ENCODE measurements at regions not wholly inside any gene's neighbourhood (a gene's known extent, or its start where the extent isn't known, plus 50 kb on each side); places are given as distances from the start of the nearest gene placed in this dataset.

DNA sequence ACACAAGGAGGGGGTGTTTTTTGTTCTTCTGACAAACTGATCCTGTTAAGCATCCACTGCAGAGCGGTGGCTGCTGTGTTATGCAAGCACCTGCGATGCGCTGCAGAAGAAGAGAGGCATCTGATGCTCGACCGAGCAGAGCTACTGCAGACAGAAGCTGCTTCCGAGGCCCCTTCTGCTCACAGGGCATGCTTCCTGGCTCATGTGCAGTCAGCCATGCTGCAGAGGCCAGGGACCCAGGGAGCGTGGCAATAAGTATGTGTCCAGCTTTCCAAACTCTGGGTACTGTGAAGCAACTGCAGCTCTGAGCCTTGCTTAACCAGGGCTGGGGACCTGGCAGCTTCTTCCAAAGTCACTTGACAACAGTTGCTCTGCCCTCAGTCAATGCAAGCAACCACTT, 448.6 kb upstream of the RBFOX1 start:
- Histone ChIP-seq H3K4me3 (ENCODE audit: low read depth, low read length, poor library complexity, severe bottlenecking) (no peak overlapping the region), H3K79me2 (ENCODE audit: insufficient read depth, low read depth, low read length) (no peaks in the 10 kb centered on the region), H2AFZ (ENCODE audit: low read length) (no peak overlapping the region), H3K9me3 (ENCODE audit: low read length) (no peaks in the 10 kb centered on the region), H3K9me2 (ENCODE audit: insufficient read depth, low read length) (no peaks in the 10 kb centered on the region), H3K27ac (ENCODE audit: low read depth, low read length, poor library complexity, severe bottlenecking) (no peak overlapping the region), H3K36me3 (ENCODE audit: insufficient read depth, low read length) (no peaks in the 10 kb centered on the region), H4K20me1 (ENCODE audit: insufficient read depth, low read length) (no peaks in the 10 kb centered on the region), H3K4me1 (ENCODE audit: insufficient read depth, low read length, poor library complexity, severe bottlenecking) (no peaks in the 10 kb centered on the region), H3K4me2 (ENCODE audit: low read length) (no peak overlapping the region)
- no TSS peak for BruUV-seq (replicated peaks)
- intact Hi-C loops (cut with micrococcal nuclease; ENCODE audit: unreplicated experiment), result no loop called here
- ChIA-PET POLR2A (no interaction called here), CTCF (ENCODE audit: unreplicated experiment) (no interaction called here)
- DNase-seq (ENCODE audit: low spot score), result peak; percentile 4
- TF ChIP-seq EZH2phosphoT487 (IDR thresholded peaks at IDR 0.05; ENCODE audit: borderline replicate concordance, low read depth, low read length), result no peak
- TF ChIP-seq, protein P1, sequence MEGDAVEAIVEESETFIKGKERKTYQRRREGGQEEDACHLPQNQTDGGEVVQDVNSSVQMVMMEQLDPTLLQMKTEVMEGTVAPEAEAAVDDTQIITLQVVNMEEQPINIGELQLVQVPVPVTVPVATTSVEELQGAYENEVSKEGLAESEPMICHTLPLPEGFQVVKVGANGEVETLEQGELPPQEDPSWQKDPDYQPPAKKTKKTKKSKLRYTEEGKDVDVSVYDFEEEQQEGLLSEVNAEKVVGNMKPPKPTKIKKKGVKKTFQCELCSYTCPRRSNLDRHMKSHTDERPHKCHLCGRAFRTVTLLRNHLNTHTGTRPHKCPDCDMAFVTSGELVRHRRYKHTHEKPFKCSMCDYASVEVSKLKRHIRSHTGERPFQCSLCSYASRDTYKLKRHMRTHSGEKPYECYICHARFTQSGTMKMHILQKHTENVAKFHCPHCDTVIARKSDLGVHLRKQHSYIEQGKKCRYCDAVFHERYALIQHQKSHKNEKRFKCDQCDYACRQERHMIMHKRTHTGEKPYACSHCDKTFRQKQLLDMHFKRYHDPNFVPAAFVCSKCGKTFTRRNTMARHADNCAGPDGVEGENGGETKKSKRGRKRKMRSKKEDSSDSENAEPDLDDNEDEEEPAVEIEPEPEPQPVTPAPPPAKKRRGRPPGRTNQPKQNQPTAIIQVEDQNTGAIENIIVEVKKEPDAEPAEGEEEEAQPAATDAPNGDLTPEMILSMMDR (conservative IDR thresholded peaks at IDR 0.05; ENCODE audit: low read length), result no peak

DNA sequence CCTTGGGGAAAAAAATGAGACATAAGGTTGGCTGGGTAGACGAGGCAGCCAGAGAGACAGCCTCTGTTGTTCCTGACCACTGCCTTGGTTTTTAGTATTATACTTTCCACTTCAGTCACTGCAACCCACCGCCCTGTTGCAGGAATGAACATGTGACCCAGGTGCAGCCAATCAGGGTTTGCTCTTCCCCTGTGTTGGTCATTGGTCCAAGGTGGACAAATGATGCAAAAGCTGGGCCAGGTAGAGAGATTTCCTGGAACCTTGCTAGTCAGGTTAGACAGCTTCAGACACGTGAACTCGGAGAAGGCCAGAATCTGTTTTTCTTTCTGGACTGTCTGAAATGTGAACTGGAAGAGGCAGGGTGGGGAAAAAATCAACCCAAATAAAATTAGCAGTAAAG, 452.4 kb upstream of the RBFOX1 start:
- BruUV-seq (replicated peaks), result no TSS peak
- no peaks in the 10 kb centered on the region for H3K36me3 ChIP-seq (ENCODE audit: insufficient read depth, low read length)
- ChIA-PET CTCF (ENCODE audit: unreplicated experiment) (no interaction called here), POLR2A (no interaction called here)
- no peaks in the 10 kb centered on the region for H3K79me2 ChIP-seq (ENCODE audit: insufficient read depth, low read depth, low read length)
- no peak for TF ChIP-seq EZH2phosphoT487 (IDR thresholded peaks at IDR 0.05; ENCODE audit: borderline replicate concordance, low read depth, low read length)
- TF ChIP-seq, protein P1 (conservative IDR thresholded peaks at IDR 0.05; ENCODE audit: low read length), result no peak
- no peak overlapping the region for H2AFZ ChIP-seq (ENCODE audit: low read length)
- no peaks in the 10 kb centered on the region for H4K20me1 ChIP-seq (ENCODE audit: insufficient read depth, low read length)
- no peak for DNase-seq (ENCODE audit: low spot score)
- no peaks in the 10 kb centered on the region for H3K9me2 ChIP-seq (ENCODE audit: insufficient read depth, low read length)
- H3K4me3 ChIP-seq (ENCODE audit: low read depth, low read length, poor library complexity, severe bottlenecking), result no peak overlapping the region
- H3K27ac ChIP-seq (ENCODE audit: low read depth, low read length, poor library complexity, severe bottlenecking), result no peak overlapping the region
- no peaks in the 10 kb centered on the region for H3K9me3 ChIP-seq (ENCODE audit: low read length)
- intact Hi-C loops (cut with micrococcal nuclease; ENCODE audit: unreplicated experiment), result no loop called here
- no peak overlapping the region for H3K4me2 ChIP-seq (ENCODE audit: low read length)
- H3K4me1 ChIP-seq (ENCODE audit: insufficient read depth, low read length, poor library complexity, severe bottlenecking), result no peaks in the 10 kb centered on the region

DNA sequence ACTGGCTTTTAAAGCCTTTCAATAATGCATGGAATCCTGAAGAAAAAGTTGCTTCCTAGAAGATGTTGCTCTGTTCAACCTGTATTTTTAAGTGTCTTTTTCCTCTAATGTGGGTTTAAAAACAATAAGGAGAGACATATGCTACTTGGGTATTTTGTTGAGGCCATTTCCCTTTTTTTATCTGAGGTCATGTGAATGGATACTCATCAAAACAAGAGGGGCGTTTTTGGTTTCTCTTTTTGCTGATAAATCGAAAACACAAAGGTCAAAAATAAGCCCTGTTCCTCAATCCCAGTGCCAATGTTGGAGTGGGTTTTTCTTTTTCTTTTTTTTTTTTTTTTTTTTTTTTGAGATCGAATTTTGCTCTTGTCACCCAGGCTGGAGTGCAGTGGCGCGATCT, 468.0 kb upstream of the RBFOX1 start:
- Histone ChIP-seq H4K20me1 (ENCODE audit: insufficient read depth, low read length) (no peaks in the 10 kb centered on the region), H3K4me1 (ENCODE audit: insufficient read depth, low read length, poor library complexity, severe bottlenecking) (no peaks in the 10 kb centered on the region), H3K79me2 (ENCODE audit: insufficient read depth, low read depth, low read length) (no peaks in the 10 kb centered on the region), H3K9me2 (ENCODE audit: insufficient read depth, low read length) (no peaks in the 10 kb centered on the region), H3K27ac (ENCODE audit: low read depth, low read length, poor library complexity, severe bottlenecking) (no peak overlapping the region), H2AFZ (ENCODE audit: low read length) (no peak overlapping the region), H3K4me2 (ENCODE audit: low read length) (no peak overlapping the region), H3K36me3 (ENCODE audit: insufficient read depth, low read length) (no peaks in the 10 kb centered on the region), H3K9me3 (ENCODE audit: low read length) (no peaks in the 10 kb centered on the region), H3K4me3 (ENCODE audit: low read depth, low read length, poor library complexity, severe bottlenecking) (no peak overlapping the region)
- CTCF ChIA-PET (ENCODE audit: unreplicated experiment), result no interaction called here
- TF ChIP-seq, protein P1 (conservative IDR thresholded peaks at IDR 0.05; ENCODE audit: low read length), result no peak
- TF ChIP-seq EZH2phosphoT487 (IDR thresholded peaks at IDR 0.05; ENCODE audit: borderline replicate concordance, low read depth, low read length), result no peak
- no peak for DNase-seq (ENCODE audit: low spot score)
- intact Hi-C loops (cut with micrococcal nuclease; ENCODE audit: unreplicated experiment), result no loop called here
- BruUV-seq (replicated peaks), result no TSS peak
- POLR2A ChIA-PET, result no interaction called here
